Activated B cell treated with CpG ODN at 0.5 μM for 24 hours (primary cell): ENCODE measurements at regions not wholly inside any gene's neighbourhood (a gene's known extent, or its start where the extent isn't known, plus 50 kb on each side); places are given as distances from the start of the nearest gene placed in this dataset.

Source experiments
- ATAC-seq: fragments of 200-7000 bp; cut with Tn5 transposase; one replicate; pipeline ENCODE4 v1.10.0; 2021; ENCODE audit warnings: low read depth, mild to moderate bottlenecking, moderate library complexity
- CTCF ChIA-PET: fragments of 350-600 bp; sonication (Branson Sonifier 250); formaldehyde crosslinking; loops from one replicate; lab custom pipeline; 2021; ENCODE audit warnings: antibody characterized with exemption; lab: Charles Lee
- POLR2A ChIA-PET: fragments of 350-600 bp; sonication (Branson Sonifier 250); formaldehyde crosslinking; loops from one replicate; lab custom pipeline; 2021; ENCODE audit warnings: antibody characterized with exemption; lab: Charles Lee
- DNase-seq: peaks from one replicate; pipeline ENCODE4 v3.0.0; 2022
- H3K27ac Mint-ChIP-seq: one replicate; pipeline ENCODE4 v1.8.0; 2020; ENCODE audit warnings: mixed read lengths
- H3K27me3 Mint-ChIP-seq: one replicate; pipeline ENCODE4 v1.8.0; 2021; ENCODE audit warnings: mixed read lengths
- H3K36me3 Mint-ChIP-seq: one replicate; pipeline ENCODE4 v1.8.0; 2021; ENCODE audit warnings: low read depth, mixed read lengths
- H3K4me1 Mint-ChIP-seq: one replicate; pipeline ENCODE4 v1.8.0; 2021; ENCODE audit warnings: mixed read lengths
- H3K4me3 Mint-ChIP-seq: one replicate; pipeline ENCODE4 v1.8.0; 2020; ENCODE audit warnings: mild to moderate bottlenecking, mixed read lengths
- H3K9me3 Mint-ChIP-seq: one replicate; pipeline ENCODE4 v1.8.0; 2020; ENCODE audit warnings: mixed read lengths
- CTCF ChIP-seq: fragments of 200-600 bp; IDR thresholded peaks from one replicate; pipeline ENCODE4 v1.8.0; 2022; ENCODE audit warnings: antibody characterized with exemption, mild to moderate bottlenecking
- intact Hi-C: fragments of 100-400 bp; cut with micrococcal nuclease; formaldehyde crosslinking; loops from one replicate; pipeline ENCODE4 v1.15.1; 2024

GRCh38 chr4:26022346-26023202 lies 108.6 kb downstream of the SMIM20 start:
- POLR2A ChIA-PET: no interaction called here
- no peak overlapping the region for H3K4me3 Mint-ChIP-seq
- intact Hi-C loops: no loop called here
- no peak for TF ChIP-seq CTCF
- H3K27me3 Mint-ChIP-seq: peaks cover 8% of the 10 kb centered on the region
- H3K27ac Mint-ChIP-seq: no peak overlapping the region
- no peak for DNase-seq
- ATAC-seq: no peak
- H3K4me1 Mint-ChIP-seq: no peaks in the 10 kb centered on the region
- no peaks in the 10 kb centered on the region for H3K9me3 Mint-ChIP-seq
- CTCF ChIA-PET: no interaction called here
- H3K36me3 Mint-ChIP-seq: no peaks in the 10 kb centered on the region

GRCh38 chr4:26023203-26023972 lies 109.4 kb downstream of the SMIM20 start:
- intact Hi-C loops: no loop called here
- TF ChIP-seq CTCF: no peak
- Mint-ChIP-seq H3K4me1 (no peaks in the 10 kb centered on the region), H3K9me3 (no peaks in the 10 kb centered on the region), H3K4me3 (no peak overlapping the region), H3K36me3 (no peaks in the 10 kb centered on the region), H3K27ac (no peak overlapping the region), H3K27me3 (peaks cover 8% of the 10 kb centered on the region)
- POLR2A ChIA-PET: no interaction called here
- CTCF ChIA-PET: interaction anchor here (0.6 kb wide), 1 partner anchor 357 kb away, joined by 3 read pairs; no protein-coding TSS in a partner anchor
- DNase-seq: no peak
- ATAC-seq: no peak

GRCh38 chr4:26024079-26024478 lies 110.1 kb downstream of the SMIM20 start:
- peaks cover 2% of the 10 kb centered on the region for H3K4me1 Mint-ChIP-seq
- intact Hi-C loops: no loop called here
- peaks cover 10% of the 10 kb centered on the region for H3K27me3 Mint-ChIP-seq
- POLR2A ChIA-PET: no interaction called here
- CTCF ChIA-PET: no interaction called here
- no peak for ATAC-seq
- H3K9me3 Mint-ChIP-seq: no peaks in the 10 kb centered on the region
- H3K4me3 Mint-ChIP-seq: no peak overlapping the region
- H3K36me3 Mint-ChIP-seq: no peaks in the 10 kb centered on the region
- H3K27ac Mint-ChIP-seq: no peak overlapping the region
- TF ChIP-seq CTCF: no peak
- no peak for DNase-seq

GRCh38 chr4:26028133-26028792 lies 114.2 kb downstream of the SMIM20 start:
- no peaks in the 10 kb centered on the region for H3K36me3 Mint-ChIP-seq
- no peak overlapping the region for H3K4me3 Mint-ChIP-seq
- no peaks in the 10 kb centered on the region for H3K9me3 Mint-ChIP-seq
- peaks cover 13% of the 10 kb centered on the region for H3K27me3 Mint-ChIP-seq
- no peak for TF ChIP-seq CTCF
- intact Hi-C loops: loop anchor here (1.0 to 5.0 kb wide), 6 partner anchors 49 to 984 kb away; no protein-coding TSS in a partner anchor
- peaks cover 2% of the 10 kb centered on the region for H3K4me1 Mint-ChIP-seq
- DNase-seq (no peak), ATAC-seq (no peak)
- no peak overlapping the region for H3K27ac Mint-ChIP-seq
- CTCF ChIA-PET: interaction anchor here (1.0 to 3.1 kb wide), 3 partner anchors 297 to 382 kb away, joined by 3 to 31 read pairs (median 6); no protein-coding TSS in a partner anchor
- POLR2A ChIA-PET: no interaction called here
